ENCODE measurements at regions not wholly inside any gene's neighbourhood (a gene's known extent, or its start where the extent isn't known, plus 50 kb on each side); places are given as distances from the start of the nearest gene placed in this dataset.

GRCh38 chr11:39462506-39462905 is 1996.9 kb downstream of the LRRC4C start:
- Histone ChIP-seq H3K79me2 (ENCODE audit: insufficient read depth) (no peaks in the 10 kb centered on the region), H3K4me2 (ENCODE audit: unreplicated experiment) (no peak overlapping the region), H3K4me3 (no peak overlapping the region), H3K36me3 (ENCODE audit: low read depth) (no peaks in the 10 kb centered on the region), H3F3A (ENCODE audit: insufficient read depth) (no peaks in the 10 kb centered on the region), H3K9me3 (ENCODE audit: low read depth) (no peaks in the 10 kb centered on the region), H3K9ac (no peak overlapping the region), H3K27ac (no peak overlapping the region), H2AFZ (no peak overlapping the region), H4K20me1 (ENCODE audit: insufficient read depth) (no peaks in the 10 kb centered on the region), H3K27me3 (replicated peaks; ENCODE audit: insufficient read depth) (no peaks in the 10 kb centered on the region), H3K4me1 (ENCODE audit: insufficient read depth) (no peaks in the 10 kb centered on the region), H3K9me2 (ENCODE audit: insufficient read depth) (no peaks in the 10 kb centered on the region)
- in situ Hi-C loops (cut with MboI): no loop called here
- TF ChIP-seq EZH2phosphoT487 (IDR thresholded peaks at IDR 0.05; ENCODE audit: insufficient read depth, low read depth): no peak
- no peak for DNase-seq
- 3 to 13% methylated on average over 1 of the region's 1 CpG for WGBS, 2 experiments (ENCODE audit: low coverage in 1 of 2, low lambda C conversion rate in 2 of 2, missing lambda C conversion rate in 2 of 2)

GRCh38 chr11:39461066-39461465 is 1998.4 kb downstream of the LRRC4C start:
- Histone ChIP-seq H2AFZ (no peak overlapping the region), H3K9me3 (ENCODE audit: low read depth) (no peaks in the 10 kb centered on the region), H3K27ac (no peak overlapping the region), H3K4me3 (no peak overlapping the region), H3K4me2 (ENCODE audit: unreplicated experiment) (no peak overlapping the region), H3K9me2 (ENCODE audit: insufficient read depth) (no peaks in the 10 kb centered on the region), H3F3A (ENCODE audit: insufficient read depth) (no peaks in the 10 kb centered on the region), H3K4me1 (ENCODE audit: insufficient read depth) (no peaks in the 10 kb centered on the region), H3K9ac (no peak overlapping the region), H3K27me3 (replicated peaks; ENCODE audit: insufficient read depth) (no peaks in the 10 kb centered on the region), H4K20me1 (ENCODE audit: insufficient read depth) (no peaks in the 10 kb centered on the region), H3K36me3 (ENCODE audit: low read depth) (no peaks in the 10 kb centered on the region), H3K79me2 (ENCODE audit: insufficient read depth) (no peaks in the 10 kb centered on the region)
- DNase-seq: no peak
- in situ Hi-C loops (cut with MboI): no loop called here
- WGBS, 2 experiments (ENCODE audit: low coverage in 1 of 2, low lambda C conversion rate in 2 of 2, missing lambda C conversion rate in 2 of 2): 0 to 11% methylated on average over 1 of the region's 1 CpG
- TF ChIP-seq EZH2phosphoT487 (IDR thresholded peaks at IDR 0.05; ENCODE audit: insufficient read depth, low read depth): no peak
- no peak for TF ChIP-seq EZH2 (IDR thresholded peaks at IDR 0.05; ENCODE audit: insufficient read depth, poor library complexity, severe bottlenecking)

- no peak for DNase-seq
- H3F3A ChIP-seq (ENCODE audit: insufficient read depth): no peaks in the 10 kb centered on the region
- no peaks in the 10 kb centered on the region for H3K4me1 ChIP-seq (ENCODE audit: insufficient read depth)
- no peak overlapping the region for H2AFZ ChIP-seq
- WGBS, 2 experiments (ENCODE audit: low coverage in 1 of 2, low lambda C conversion rate in 2 of 2, missing lambda C conversion rate in 2 of 2): 45 to 48% methylated on average over 6 of the region's 6 CpGs
- H3K79me2 ChIP-seq (ENCODE audit: insufficient read depth): no peaks in the 10 kb centered on the region
- no peak overlapping the region for H3K4me3 ChIP-seq
- no peaks in the 10 kb centered on the region for H3K27me3 ChIP-seq (replicated peaks; ENCODE audit: insufficient read depth)
- H3K36me3 ChIP-seq (ENCODE audit: low read depth): no peaks in the 10 kb centered on the region
- H4K20me1 ChIP-seq (ENCODE audit: insufficient read depth): no peaks in the 10 kb centered on the region
- in situ Hi-C loops (cut with MboI): no loop called here
- no peaks in the 10 kb centered on the region for H3K9me3 ChIP-seq (ENCODE audit: low read depth)
- no peak for TF ChIP-seq EZH2 (IDR thresholded peaks at IDR 0.05; ENCODE audit: insufficient read depth, poor library complexity, severe bottlenecking)
- no peak for TF ChIP-seq EZH2phosphoT487 (IDR thresholded peaks at IDR 0.05; ENCODE audit: insufficient read depth, low read depth)
- no peak overlapping the region for H3K27ac ChIP-seq
- no peak overlapping the region for H3K9ac ChIP-seq
- H3K9me2 ChIP-seq (ENCODE audit: insufficient read depth): no peaks in the 10 kb centered on the region
- no peak overlapping the region for H3K4me2 ChIP-seq (ENCODE audit: unreplicated experiment)
Measured at GRCh38 chr11:39459606-39460005, 1999.8 kb downstream of the LRRC4C start.

- no peaks in the 10 kb centered on the region for H3K79me2 ChIP-seq (ENCODE audit: insufficient read depth)
- no peak overlapping the region for H3K4me2 ChIP-seq (ENCODE audit: unreplicated experiment)
- no peaks in the 10 kb centered on the region for H3K4me1 ChIP-seq (ENCODE audit: insufficient read depth)
- DNase-seq: no peak
- H2AFZ ChIP-seq: no peak overlapping the region
- in situ Hi-C loops (cut with MboI): no loop called here
- no peaks in the 10 kb centered on the region for H3K27me3 ChIP-seq (replicated peaks; ENCODE audit: insufficient read depth)
- no peak overlapping the region for H3K27ac ChIP-seq
- no peak overlapping the region for H3K4me3 ChIP-seq
- H3K36me3 ChIP-seq (ENCODE audit: low read depth): no peaks in the 10 kb centered on the region
- H3K9me2 ChIP-seq (ENCODE audit: insufficient read depth): no peaks in the 10 kb centered on the region
- TF ChIP-seq EZH2 (IDR thresholded peaks at IDR 0.05; ENCODE audit: insufficient read depth, poor library complexity, severe bottlenecking) (no peak), EZH2phosphoT487 (IDR thresholded peaks at IDR 0.05; ENCODE audit: insufficient read depth, low read depth) (no peak)
- 20 to 30% methylated on average over 2 of the region's 2 CpGs for WGBS, 2 experiments (ENCODE audit: low coverage in 1 of 2, low lambda C conversion rate in 2 of 2, missing lambda C conversion rate in 2 of 2)
- no peak overlapping the region for H3K9ac ChIP-seq
- no peaks in the 10 kb centered on the region for H3K9me3 ChIP-seq (ENCODE audit: low read depth)
- H3F3A ChIP-seq (ENCODE audit: insufficient read depth): no peaks in the 10 kb centered on the region
- no peaks in the 10 kb centered on the region for H4K20me1 ChIP-seq (ENCODE audit: insufficient read depth)
Measured at GRCh38 chr11:39458481-39458880, 2001.0 kb downstream of the LRRC4C start.

- Histone ChIP-seq H3K27me3 (replicated peaks; ENCODE audit: insufficient read depth) (no peaks in the 10 kb centered on the region), H3K79me2 (ENCODE audit: insufficient read depth) (no peaks in the 10 kb centered on the region), H3F3A (ENCODE audit: insufficient read depth) (no peaks in the 10 kb centered on the region), H3K27ac (no peak overlapping the region), H4K20me1 (ENCODE audit: insufficient read depth) (no peaks in the 10 kb centered on the region), H3K9me2 (ENCODE audit: insufficient read depth) (no peaks in the 10 kb centered on the region), H3K36me3 (ENCODE audit: low read depth) (no peaks in the 10 kb centered on the region), H3K4me2 (ENCODE audit: unreplicated experiment) (no peak overlapping the region), H3K9me3 (ENCODE audit: low read depth) (no peaks in the 10 kb centered on the region), H3K4me3 (no peak overlapping the region), H3K9ac (no peak overlapping the region), H3K4me1 (ENCODE audit: insufficient read depth) (no peaks in the 10 kb centered on the region), H2AFZ (no peak overlapping the region)
- DNase-seq: no peak
- TF ChIP-seq EZH2phosphoT487 (IDR thresholded peaks at IDR 0.05; ENCODE audit: insufficient read depth, low read depth) (no peak), EZH2 (IDR thresholded peaks at IDR 0.05; ENCODE audit: insufficient read depth, poor library complexity, severe bottlenecking) (no peak)
- in situ Hi-C loops (cut with MboI): no loop called here
Measured at GRCh38 chr11:39443424-39444022, 2015.9 kb downstream of the LRRC4C start.

Data from GM23248 (cell line).